Panc1 (cell line): ENCODE measurements at regions not wholly inside any gene's neighbourhood (a gene's known extent, or its start where the extent isn't known, plus 50 kb on each side); places are given as distances from the start of the nearest gene placed in this dataset.

Experiments used
- ATAC-seq: fragments of 200-7000 bp; cut with Tn5 transposase; 2 replicates; pipeline ENCODE4 v1.9.1; 2020; ENCODE audit warnings: mild to moderate bottlenecking, moderate library complexity
- BruUV-seq: library from RNA; stranded (reverse); fragments of 400-500 nt; replicated peaks from 2 replicates; lab custom pipeline; 2021; lab: Mats Ljungman, UMichigan
- CTCF ChIA-PET: fragments of 300-600 bp; sonication (Branson Sonifier 250); formaldehyde crosslinking; loops from one replicate; lab custom pipeline; 2022; ENCODE audit warnings: antibody characterized with exemption; lab: Charles Lee
- POLR2A ChIA-PET: fragments of 300-600 bp; sonication (Branson Sonifier 250); formaldehyde crosslinking; loops from one replicate; lab custom pipeline; 2022; ENCODE audit warnings: antibody characterized with exemption; lab: Charles Lee
- DNase-seq: peaks from one replicate; pipeline ENCODE4 v3.0.0-alpha.2; 2010; ENCODE audit warnings: low read depth, low spot score
- H3K27ac ChIP-seq: 2 replicates; pipeline ENCODE4 v1.5.1; 2011; ENCODE audit warnings: mild to moderate bottlenecking, low read length, inconsistent platforms
- H3K27me3 ChIP-seq: fragments of 200-500 bp; sonication (Bioruptor generic); 2 replicates; pipeline ENCODE4 v1.6.0; 2014; ENCODE audit warnings: low read length, inconsistent platforms; ENCODE audit not compliant: control insufficient read depth, insufficient read depth
- H3K36me3 ChIP-seq: fragments of 200-500 bp; sonication (Bioruptor generic); 2 replicates; pipeline ENCODE4 v1.5.1; 2014; ENCODE audit warnings: inconsistent platforms, mild to moderate bottlenecking, low read length, moderate library complexity; ENCODE audit not compliant: control insufficient read depth, insufficient read depth
- H3K4me1 ChIP-seq: 2 replicates; pipeline ENCODE4 v1.5.1; 2011; ENCODE audit warnings: inconsistent platforms, mild to moderate bottlenecking, low read length, moderate library complexity; ENCODE audit not compliant: control insufficient read depth, insufficient read depth
- H3K4me3 ChIP-seq, 2 experiments: 2 replicates each; pipeline ENCODE4 v1.5.1; 2011 to 2012; ENCODE audit warnings: low read depth in 2 of 2, low read length in 2 of 2, mild to moderate bottlenecking in 2 of 2, inconsistent platforms in 1 of 2, moderate library complexity in 1 of 2
- H3K9me3 ChIP-seq: fragments of 200-500 bp; sonication (Bioruptor generic); 2 replicates; pipeline ENCODE4 v1.5.1; 2014; ENCODE audit warnings: low read depth, mild to moderate bottlenecking, inconsistent platforms, low read length, moderate library complexity; ENCODE audit not compliant: control insufficient read depth, insufficient read depth
- CTCF ChIP-seq: fragments of 450-650 bp; IDR thresholded peaks from 2 replicates; pipeline ENCODE4 v1.5.1; 2017; ENCODE audit warnings: mild to moderate bottlenecking
- POLR2AphosphoS5 ChIP-seq: IDR thresholded peaks from 2 replicates; pipeline ENCODE4 v1.6.1; 2012; ENCODE audit warnings: mild to moderate bottlenecking, low read depth, low read length, moderate library complexity
- REST ChIP-seq, 2 experiments: IDR thresholded peaks; 2 replicates each; pipeline ENCODE4 v1.6.1; 2011 to 2012; ENCODE audit warnings: low read depth in 2 of 2, control low read depth in 1 of 2, low read length in 1 of 2, mild to moderate bottlenecking in 1 of 2, moderate library complexity in 1 of 2; ENCODE audit not compliant: insufficient read depth in 1 of 2
- SIN3A ChIP-seq: IDR thresholded peaks from 2 replicates; pipeline ENCODE4 v1.6.1; 2012; ENCODE audit warnings: low read depth, mild to moderate bottlenecking, low read length, moderate library complexity, borderline replicate concordance; ENCODE audit not compliant: insufficient read depth
- TCF7L2 ChIP-seq: IDR thresholded peaks from 2 replicates; pipeline ENCODE4 v1.6.1; 2011; ENCODE audit warnings: mild to moderate bottlenecking, low read depth, low read length, inconsistent platforms
- in situ Hi-C: cut with HindIII; loops from 2 replicates; pipeline ENCODE4 v1.10.0; 2016; ENCODE audit warnings: low sequenced_read_pairs, low pct_unique_long_range_greater_than_20kb
- intact Hi-C: fragments of 100-400 bp; cut with micrococcal nuclease; formaldehyde crosslinking; loops from one replicate; pipeline ENCODE4 v1.10.0; 2022; ENCODE audit not compliant: unreplicated experiment

GRCh38 chr15:72847806-72848205 lies 64.2 kb upstream of the ADPGK start:
- POLR2A ChIA-PET, result no interaction called here
- CTCF ChIA-PET, result no interaction called here
- H3K27me3 ChIP-seq, result peaks cover 7% of the 10 kb centered on the region
- H3K36me3 ChIP-seq, result no peaks in the 10 kb centered on the region
- intact Hi-C loops (no loop called here), in situ Hi-C loops (no loop called here)
- TF ChIP-seq POLR2AphosphoS5 (no peak), TCF7L2 (no peak), REST (IDR thresholded peaks at IDR 0.05; ENCODE audit: insufficient read depth in 1 of 2, low read depth in 2 of 2, low read length in 1 of 2) (no peak)
- no peak overlapping the region for H3K27ac ChIP-seq
- no TSS peak for BruUV-seq
- H3K4me3 ChIP-seq, result no peak overlapping the region
- no peak for DNase-seq
- ATAC-seq, result no peak
- H3K9me3 ChIP-seq, result no peaks in the 10 kb centered on the region
- H3K4me1 ChIP-seq, result no peaks in the 10 kb centered on the region

- Histone ChIP-seq H3K27me3 (peaks cover 7% of the 10 kb centered on the region), H3K36me3 (no peaks in the 10 kb centered on the region), H3K4me3 (no peak overlapping the region), H3K4me1 (no peaks in the 10 kb centered on the region), H3K9me3 (no peaks in the 10 kb centered on the region), H3K27ac (no peak overlapping the region)
- in situ Hi-C loops (no loop called here), intact Hi-C loops (no loop called here)
- no peak for DNase-seq
- TF ChIP-seq POLR2AphosphoS5 (no peak), SIN3A (no peak), TCF7L2 (no peak), REST (IDR thresholded peaks at IDR 0.05; ENCODE audit: insufficient read depth in 1 of 2, low read depth in 2 of 2, low read length in 1 of 2) (no peak), CTCF (no peak)
- CTCF ChIA-PET, result no interaction called here
- no TSS peak for BruUV-seq
- ATAC-seq, result no peak
- POLR2A ChIA-PET, result no interaction called here
Measured at GRCh38 chr15:72847033-72847432, 63.5 kb upstream of the ADPGK start.
